ENCODE measurements at regions not wholly inside any gene's neighbourhood (a gene's known extent, or its start where the extent isn't known, plus 50 kb on each side); places are given as distances from the start of the nearest gene placed in this dataset.

GRCh38 chr5:8362495-8362894 lies 493.5 kb downstream of the MTRR start (continued):
- TF ChIP-seq, protein P1, sequence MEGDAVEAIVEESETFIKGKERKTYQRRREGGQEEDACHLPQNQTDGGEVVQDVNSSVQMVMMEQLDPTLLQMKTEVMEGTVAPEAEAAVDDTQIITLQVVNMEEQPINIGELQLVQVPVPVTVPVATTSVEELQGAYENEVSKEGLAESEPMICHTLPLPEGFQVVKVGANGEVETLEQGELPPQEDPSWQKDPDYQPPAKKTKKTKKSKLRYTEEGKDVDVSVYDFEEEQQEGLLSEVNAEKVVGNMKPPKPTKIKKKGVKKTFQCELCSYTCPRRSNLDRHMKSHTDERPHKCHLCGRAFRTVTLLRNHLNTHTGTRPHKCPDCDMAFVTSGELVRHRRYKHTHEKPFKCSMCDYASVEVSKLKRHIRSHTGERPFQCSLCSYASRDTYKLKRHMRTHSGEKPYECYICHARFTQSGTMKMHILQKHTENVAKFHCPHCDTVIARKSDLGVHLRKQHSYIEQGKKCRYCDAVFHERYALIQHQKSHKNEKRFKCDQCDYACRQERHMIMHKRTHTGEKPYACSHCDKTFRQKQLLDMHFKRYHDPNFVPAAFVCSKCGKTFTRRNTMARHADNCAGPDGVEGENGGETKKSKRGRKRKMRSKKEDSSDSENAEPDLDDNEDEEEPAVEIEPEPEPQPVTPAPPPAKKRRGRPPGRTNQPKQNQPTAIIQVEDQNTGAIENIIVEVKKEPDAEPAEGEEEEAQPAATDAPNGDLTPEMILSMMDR (IDR thresholded peaks at IDR 0.05; ENCODE audit: control extremely low read depth in 1 of 3, insufficient read depth in 1 of 3, low read depth in 1 of 3, low read length in 3 of 3): no peak
- no peak for TF ChIP-seq FOSL1 (IDR thresholded peaks at IDR 0.05; ENCODE audit: insufficient read depth, low read depth, low read length)
- no peak for TF ChIP-seq TAF7 (optimal IDR thresholded peaks at IDR 0.05; ENCODE audit: borderline replicate concordance, low read depth, low read length)
- no peak for TF ChIP-seq TCF12 (IDR thresholded peaks at IDR 0.05; ENCODE audit: low read depth, low read length)
- TF ChIP-seq SUZ12 (IDR thresholded peaks at IDR 0.05; ENCODE audit: low read length): no peak
- no peak for TF ChIP-seq POLR2AphosphoS5 (IDR thresholded peaks at IDR 0.05; ENCODE audit: low read depth, low read length)

All from H1 (cell line).